ENCODE measurements at regions not wholly inside any gene's neighbourhood (a gene's known extent, or its start where the extent isn't known, plus 50 kb on each side); places are given as distances from the start of the nearest gene placed in this dataset.

- H2AFZ ChIP-seq (ENCODE audit: low read length), result no peak overlapping the region
- H3K4me3 ChIP-seq (ENCODE audit: extremely low read depth in 1 of 4, insufficient read depth in 2 of 4, low read depth in 3 of 4, low read length in 4 of 4), result no peak overlapping the region
- DNase-seq (ENCODE audit: low read depth in 1 of 2, low spot score in 2 of 2) (no peak), FAIRE-seq (no peak)
- H3K27ac ChIP-seq (ENCODE audit: low read depth, low read length), result no peak overlapping the region
- H3K18ac ChIP-seq (ENCODE audit: extremely low read depth, low read length), result no peak overlapping the region
- 90 to 100% methylated on average over 1 to 8 of the region's 9 CpGs for WGBS, 2 experiments (ENCODE audit: extremely low coverage in 1 of 2, insufficient coverage in 1 of 2, insufficient read length in 1 of 2, insufficient replicate concordance in 2 of 2, low coverage in 1 of 2, low lambda C conversion rate in 2 of 2, missing lambda C conversion rate in 1 of 2)
- H3K27me3 ChIP-seq (replicated peaks in 1 of 4; ENCODE audit: control insufficient read depth in 3 of 4, extremely low read depth in 1 of 4, insufficient read depth in 3 of 4, low read length in 3 of 4), result no peaks in the 10 kb centered on the region
- H3K4ac ChIP-seq (replicated peaks; ENCODE audit: insufficient read length, low read depth, low read length), result no peak overlapping the region
- ChIA-PET CTCF (ENCODE audit: partially characterized antibody) (no interaction called here), POLR2A (ENCODE audit: partially characterized antibody) (no interaction called here)
- H4K20me1 ChIP-seq (replicated peaks in 1 of 2; ENCODE audit: control insufficient read depth in 1 of 2, insufficient read depth in 2 of 2, low read length in 2 of 2), result no peaks in the 10 kb centered on the region
- H2BK15ac ChIP-seq (ENCODE audit: low read length), result no peak overlapping the region
- no peaks in the 10 kb centered on the region for H3K79me1 ChIP-seq (ENCODE audit: low read depth, low read length)
- no peak overlapping the region for H3K9ac ChIP-seq (replicated peaks in 1 of 4; ENCODE audit: extremely low read depth in 1 of 4, low read depth in 3 of 4, low read length in 3 of 4)
- H4K91ac ChIP-seq (replicated peaks; ENCODE audit: insufficient read length, low read length), result no peak overlapping the region
- H2BK5ac ChIP-seq (ENCODE audit: low read depth, low read length), result no peak overlapping the region
- H2BK20ac ChIP-seq (ENCODE audit: low read length), result no peak overlapping the region
- H4K5ac ChIP-seq (ENCODE audit: insufficient read length, low read depth, low read length), result no peak overlapping the region
- H3K14ac ChIP-seq (ENCODE audit: insufficient read length), result no peak overlapping the region
- no peak overlapping the region for H2BK12ac ChIP-seq (ENCODE audit: low read depth, low read length)
- no peaks in the 10 kb centered on the region for H3K9me3 ChIP-seq (ENCODE audit: insufficient read depth in 2 of 2, low read depth in 1 of 2, low read length in 1 of 2)
- H2AK5ac ChIP-seq (ENCODE audit: low read depth, low read length), result no peak overlapping the region
- H4K8ac ChIP-seq (ENCODE audit: extremely low read depth, insufficient read depth, low read length), result no peak overlapping the region
- no peak overlapping the region for H3K56ac ChIP-seq (replicated peaks; ENCODE audit: insufficient read length, low read depth, low read length)
- no peaks in the 10 kb centered on the region for H3K79me2 ChIP-seq (ENCODE audit: control insufficient read depth in 1 of 2, insufficient read depth in 2 of 2, low read length in 2 of 2)
- no peak overlapping the region for H2BK120ac ChIP-seq (replicated peaks; ENCODE audit: low read depth, low read length)
- H3K4me1 ChIP-seq (replicated peaks in 1 of 4; ENCODE audit: control insufficient read depth in 3 of 4, insufficient read depth in 4 of 4, low read length in 3 of 4), result no peaks in the 10 kb centered on the region
- H3K4me2 ChIP-seq (ENCODE audit: insufficient read depth in 1 of 2, low read depth in 2 of 2, low read length in 2 of 2), result no peak overlapping the region
- H3K23ac ChIP-seq (ENCODE audit: insufficient read length), result no peak overlapping the region
- H3K36me3 ChIP-seq (ENCODE audit: control insufficient read depth in 2 of 4, insufficient read depth in 4 of 4, low read length in 3 of 4), result no peaks in the 10 kb centered on the region
- H3K23me2 ChIP-seq (ENCODE audit: low read depth, low read length), result no peaks in the 10 kb centered on the region
- TF ChIP-seq ASH2L (IDR thresholded peaks at IDR 0.05; ENCODE audit: low read length), result no peak
- TF ChIP-seq BRCA1 (IDR thresholded peaks at IDR 0.05; ENCODE audit: low read depth, low read length), result no peak
- TF ChIP-seq CHD2 (IDR thresholded peaks at IDR 0.05; ENCODE audit: low read length), result no peak
- no peak for TF ChIP-seq GABPA (IDR thresholded peaks at IDR 0.05; ENCODE audit: borderline replicate concordance, insufficient read depth, low read length)
- TF ChIP-seq TAF7 (optimal IDR thresholded peaks at IDR 0.05; ENCODE audit: borderline replicate concordance, low read depth, low read length), result no peak
- no peak for TF ChIP-seq KDM5A (IDR thresholded peaks at IDR 0.05; ENCODE audit: low read length)
- no peak for TF ChIP-seq SUZ12 (IDR thresholded peaks at IDR 0.05; ENCODE audit: low read length)
- no peak for TF ChIP-seq BCL11A (IDR thresholded peaks at IDR 0.05; ENCODE audit: low read depth in 2 of 2, low read length in 2 of 2)
- TF ChIP-seq TEAD4 (IDR thresholded peaks at IDR 0.05; ENCODE audit: low read depth, low read length), result no peak
- TF ChIP-seq GTF2F1 (IDR thresholded peaks at IDR 0.05; ENCODE audit: borderline replicate concordance, low read depth, low read length), result no peak
These were observed 453.8 kb downstream of the TAF11L14 start for GRCh38 chr5:18088020-18088579.

All from H1 (cell line).